Medulla oblongata (tissue), 1 donor: ENCODE measurements at regions not wholly inside any gene's neighbourhood (a gene's known extent, or its start where the extent isn't known, plus 50 kb on each side); places are given as distances from the start of the nearest gene placed in this dataset.
A peak's percentile ranks its signal among the peaks of the same experiment; 100 is the strongest.

Experiments used
- DNase-seq: peaks from one replicate; pipeline ENCODE4 v3.0.0-alpha.2; 2015; ENCODE audit errors: extremely low spot score

DNA sequence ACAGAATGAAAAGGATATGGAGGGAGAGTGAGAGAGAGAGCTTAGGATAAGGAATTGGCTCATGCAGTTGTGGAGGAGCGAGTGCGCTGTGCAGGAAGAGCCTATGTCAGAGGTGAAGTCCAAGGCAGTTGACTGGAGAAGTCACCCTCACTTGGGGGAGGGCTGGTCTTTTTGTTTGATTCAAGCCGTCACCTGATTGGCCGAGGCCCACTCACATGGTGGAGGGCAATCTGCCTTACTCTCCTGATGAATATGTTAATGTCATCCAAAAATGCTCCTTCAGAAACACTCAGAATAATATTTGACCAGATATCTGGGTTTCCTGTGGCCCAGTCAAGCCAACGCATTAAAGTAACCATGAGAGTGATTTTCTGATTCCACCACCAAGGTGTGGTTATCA, 131.7 kb downstream of the KATNIP start:
- DNase-seq: no peak

DNA sequence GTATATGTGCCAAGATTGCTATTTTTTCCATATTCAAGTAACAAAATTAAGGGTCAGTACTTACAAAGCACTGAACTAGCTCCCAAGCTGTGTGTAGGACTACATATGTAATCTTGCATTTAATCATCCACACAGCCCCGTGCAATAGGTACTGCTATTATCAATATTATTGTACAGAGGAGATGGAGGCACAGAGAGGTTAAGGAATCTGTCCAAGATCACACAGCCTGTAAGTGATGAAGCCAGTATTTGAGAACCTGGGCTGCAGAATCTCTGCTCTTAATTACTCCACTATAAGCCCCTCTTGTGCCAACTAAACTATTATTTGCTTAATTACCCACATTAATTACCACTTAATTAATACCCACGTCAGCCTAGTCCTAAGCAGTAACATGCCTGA, 134.1 kb downstream of the KATNIP start:
- DNase-seq: no peak

- no peak for DNase-seq
Measured at GRCh38 chr16:27685807-27686206, 135.9 kb downstream of the KATNIP start.

GRCh38 chr16:27686926-27687325, 137.0 kb downstream of the KATNIP start:
- DNase-seq: no peak

GRCh38 chr16:27687605-27688004, 137.7 kb downstream of the KATNIP start:
- DNase-seq: no peak

DNA sequence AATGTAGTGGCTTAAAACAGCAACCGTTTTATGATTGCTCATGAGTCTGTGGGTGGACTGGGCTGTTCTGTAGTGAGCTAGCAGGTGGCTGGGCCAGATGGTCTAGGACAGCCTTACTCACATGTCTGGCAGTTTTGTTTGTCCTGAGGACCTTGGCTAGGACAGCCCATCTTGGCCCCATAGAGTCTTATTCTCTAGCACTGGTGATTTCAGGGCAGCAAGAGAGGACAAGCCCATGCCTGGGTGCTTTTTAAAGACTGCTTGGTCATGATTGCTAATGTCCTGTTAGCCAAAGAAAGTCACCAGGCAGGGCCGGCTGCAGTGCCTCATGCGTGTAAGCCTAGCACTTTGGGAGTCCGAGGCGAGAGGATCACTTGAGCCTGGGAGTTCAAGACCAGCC, 139.8 kb downstream of the KATNIP start:
- no peak for DNase-seq

DNA sequence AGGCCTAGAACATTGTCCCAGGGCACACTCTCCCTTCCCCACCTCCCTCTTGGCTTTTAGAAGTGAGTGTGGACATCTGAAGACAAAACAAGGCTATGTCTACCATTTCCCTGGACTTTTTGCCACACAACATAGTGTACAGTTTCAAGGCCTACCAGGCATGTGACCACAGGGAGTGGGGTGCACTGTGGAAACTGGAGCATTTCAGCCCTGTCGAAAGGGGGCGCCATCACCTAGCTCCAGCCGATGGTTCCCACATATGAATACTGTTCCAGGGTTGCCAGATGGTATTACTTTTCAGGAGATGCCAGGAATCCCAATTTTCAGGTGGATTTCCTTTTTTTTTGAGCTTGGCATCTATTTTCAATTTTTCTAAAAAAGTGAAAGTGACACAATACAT, 140.7 kb downstream of the KATNIP start:
- DNase-seq: peak; percentile 62

- peak; percentile 31 for DNase-seq
Measured at GRCh38 chr16:27691721-27692120, 141.8 kb downstream of the KATNIP start.

DNA sequence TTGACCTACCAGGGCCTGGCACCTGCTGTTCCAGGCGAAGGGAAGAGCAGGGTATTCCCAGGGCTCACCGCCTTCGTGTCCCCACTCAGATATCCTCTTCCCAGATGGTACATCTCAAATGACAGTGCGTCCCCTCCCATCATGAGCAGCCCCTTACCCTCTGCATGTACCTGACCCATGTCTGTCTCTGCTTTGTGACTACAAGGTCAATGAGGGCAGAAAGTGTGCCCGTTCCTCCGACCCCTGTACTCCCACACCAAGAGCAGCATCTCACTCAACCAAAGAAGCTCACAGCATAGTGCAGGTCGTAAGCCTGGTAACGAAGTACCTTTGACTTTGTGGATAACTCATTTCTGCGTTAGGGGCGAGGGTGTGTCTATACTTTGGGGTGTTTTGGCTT, 142.6 kb downstream of the KATNIP start:
- DNase-seq: no peak

GRCh38 chr16:27695161-27695560, 145.2 kb downstream of the KATNIP start:
- DNase-seq: no peak

DNA sequence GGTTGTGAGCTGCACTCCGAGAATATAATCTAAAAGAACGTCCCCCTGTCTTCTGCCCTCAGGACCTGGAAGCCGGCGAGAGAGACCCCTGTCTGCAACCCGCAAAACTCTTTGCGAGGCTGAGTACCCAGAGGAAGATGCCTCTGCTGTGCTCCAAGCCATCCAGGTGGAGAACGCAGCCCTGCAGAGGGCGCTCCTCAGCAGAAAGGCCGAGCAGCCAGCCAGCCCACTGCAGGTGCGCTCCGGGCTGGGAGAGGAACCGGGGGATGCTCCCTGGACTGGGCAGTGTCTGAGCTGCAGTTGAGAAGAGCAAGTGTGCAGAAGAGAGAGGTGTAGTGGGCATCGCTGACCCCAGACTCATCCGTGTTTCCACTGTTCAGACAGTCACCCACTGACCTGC, 148.3 kb downstream of the KATNIP start:
- DNase-seq: no peak

GRCh38 chr16:27698746-27699145, 148.8 kb downstream of the KATNIP start:
- DNase-seq: no peak

GRCh38 chr16:27699540-27699939, 149.6 kb downstream of the KATNIP start:
- no peak for DNase-seq

- DNase-seq: peak; percentile 76
Measured at GRCh38 chr16:27700304-27700995, 150.5 kb downstream of the KATNIP start.

DNA sequence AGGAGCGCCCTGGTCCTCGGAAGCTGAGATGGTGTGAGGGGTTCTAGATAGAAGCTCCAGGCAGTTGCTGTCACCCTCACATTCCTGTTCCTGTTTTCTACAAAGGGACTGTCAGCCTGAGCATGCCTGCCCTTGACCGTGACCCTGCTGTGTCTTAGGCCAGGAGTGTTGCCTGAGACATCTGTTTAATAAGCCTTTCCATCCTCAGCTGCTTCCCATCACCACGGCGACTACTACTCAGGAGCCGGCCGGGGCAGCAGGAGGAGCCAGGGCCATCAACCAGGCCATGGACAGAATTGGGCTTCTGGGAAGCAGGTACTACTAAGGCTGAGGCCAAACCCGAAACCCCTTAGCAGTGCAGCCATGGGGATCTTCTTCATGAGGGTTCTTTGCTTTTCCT, 151.4 kb downstream of the KATNIP start:
- DNase-seq: no peak

DNA sequence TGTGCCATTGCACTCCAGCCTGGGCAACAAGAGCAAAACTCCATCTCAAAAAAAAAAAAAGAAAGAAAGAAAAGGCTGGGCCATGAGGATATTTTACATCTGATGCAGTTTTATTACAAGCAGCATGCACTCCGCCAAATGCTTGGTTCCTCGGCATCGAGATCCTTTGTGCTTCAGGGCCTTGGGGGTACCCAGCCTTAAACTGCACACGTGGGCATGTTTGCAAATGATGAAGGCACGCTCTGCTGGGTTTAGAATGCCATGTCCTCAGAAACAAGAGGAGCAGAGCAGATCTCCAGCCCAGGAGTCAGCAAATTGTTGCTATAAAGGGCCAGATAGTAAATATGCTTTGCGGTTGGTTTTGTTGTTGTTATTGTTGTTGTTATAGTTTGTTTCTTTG, 153.2 kb downstream of the KATNIP start:
- no peak for DNase-seq

GRCh38 chr16:27703545-27703944, 153.6 kb downstream of the KATNIP start:
- DNase-seq: no peak

DNA sequence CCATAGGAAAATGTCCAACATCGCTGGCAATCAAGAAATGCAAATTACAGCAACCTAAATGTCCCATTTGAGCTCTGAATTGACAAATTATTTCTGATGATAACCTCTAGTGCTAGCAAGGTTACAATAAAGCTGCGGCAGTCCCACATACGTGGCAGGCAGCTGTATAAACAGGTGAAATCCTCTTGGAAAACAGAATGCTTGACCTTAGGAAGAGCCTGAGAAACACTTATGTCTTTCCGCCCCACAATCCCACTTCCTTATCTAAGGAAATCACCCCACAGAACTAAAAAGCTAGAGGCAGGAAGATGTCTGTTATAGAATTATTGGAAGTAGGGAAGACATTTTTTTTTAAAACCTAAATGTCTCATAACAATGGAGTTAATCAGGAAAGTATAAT, 154.3 kb downstream of the KATNIP start:
- DNase-seq: no peak

DNA sequence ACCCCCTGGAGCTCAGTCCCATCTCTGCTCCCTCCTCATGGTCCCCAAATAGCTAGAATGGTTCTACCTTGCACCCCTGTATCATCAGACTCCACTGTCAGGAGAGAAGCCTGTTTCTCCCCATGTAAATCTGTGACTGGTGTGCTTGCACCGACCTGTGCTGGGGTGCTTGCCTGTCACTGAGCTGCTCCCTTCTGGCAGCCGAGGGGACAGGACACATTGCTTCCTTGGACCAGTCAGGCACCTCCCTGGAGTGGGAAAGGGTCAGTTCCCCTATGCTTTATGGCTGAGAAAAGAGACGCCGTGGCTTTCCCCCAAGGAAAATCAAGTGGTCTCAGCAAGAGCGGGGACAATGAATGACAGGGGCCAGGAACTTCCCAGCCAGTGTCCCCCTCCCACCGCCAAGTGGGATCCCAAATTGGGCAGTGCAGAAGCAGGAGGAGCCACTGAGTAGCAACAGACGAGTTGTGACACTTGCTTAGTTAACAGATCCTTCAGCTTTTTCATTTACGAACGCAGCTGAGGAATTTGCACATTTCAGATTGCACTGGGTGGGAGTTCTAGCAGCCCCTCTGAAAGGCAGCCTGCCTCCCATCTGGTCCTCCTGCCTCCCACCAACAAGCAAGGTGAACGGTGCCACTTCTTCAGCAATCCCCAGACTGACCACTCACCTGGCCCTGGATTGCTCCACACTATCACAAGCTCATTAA, 156.4 kb downstream of the KATNIP start:
- DNase-seq: no peak

GRCh38 chr16:27706866-27707685, 157.1 kb downstream of the KATNIP start:
- no peak for DNase-seq

GRCh38 chr16:27708651-27709050, 158.7 kb downstream of the KATNIP start:
- no peak for DNase-seq

DNA sequence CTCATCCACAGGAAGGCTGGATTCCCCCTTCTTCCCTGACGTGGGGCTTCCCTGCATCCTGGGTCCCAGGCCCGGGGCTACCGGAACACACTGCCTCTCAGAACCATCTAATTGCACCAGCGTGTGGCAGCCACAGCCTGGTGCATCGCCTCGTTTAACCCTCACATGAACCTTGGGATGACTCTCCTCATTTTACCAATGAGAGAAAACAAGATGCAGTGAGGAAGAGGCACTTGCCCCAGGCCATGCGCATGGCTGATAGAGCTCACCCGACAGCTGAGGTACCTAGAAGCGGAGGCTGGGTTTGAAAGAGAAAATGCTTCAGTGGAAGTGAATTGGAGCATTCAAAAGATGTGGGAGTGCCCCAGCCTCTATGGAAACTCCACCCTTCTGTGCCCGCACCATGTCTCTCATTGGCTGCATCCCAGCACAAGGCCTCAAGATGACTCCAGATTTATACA, 162.3 kb downstream of the KATNIP start:
- DNase-seq: peak; percentile 72

- no peak for DNase-seq
Measured at GRCh38 chr16:27717726-27718125, 167.8 kb downstream of the KATNIP start.
